Endometrial microvascular endothelial cells (primary cell): ENCODE measurements at regions not wholly inside any gene's neighbourhood (a gene's known extent, or its start where the extent isn't known, plus 50 kb on each side); places are given as distances from the start of the nearest gene placed in this dataset.
"Not testable (repeated sequence)": the region's sequence is repeated elsewhere in the genome, so short reads cannot be mapped to it uniquely, and the experiment has no call there.

Experiments
- in situ Hi-C: cut with HindIII; loops from 2 replicates; pipeline ENCODE4 v1.10.0; 2017; ENCODE audit warnings: low sequenced_read_pairs, low pct_unique_long_range_greater_than_20kb; ENCODE audit errors: inconsistent ontology term

DNA sequence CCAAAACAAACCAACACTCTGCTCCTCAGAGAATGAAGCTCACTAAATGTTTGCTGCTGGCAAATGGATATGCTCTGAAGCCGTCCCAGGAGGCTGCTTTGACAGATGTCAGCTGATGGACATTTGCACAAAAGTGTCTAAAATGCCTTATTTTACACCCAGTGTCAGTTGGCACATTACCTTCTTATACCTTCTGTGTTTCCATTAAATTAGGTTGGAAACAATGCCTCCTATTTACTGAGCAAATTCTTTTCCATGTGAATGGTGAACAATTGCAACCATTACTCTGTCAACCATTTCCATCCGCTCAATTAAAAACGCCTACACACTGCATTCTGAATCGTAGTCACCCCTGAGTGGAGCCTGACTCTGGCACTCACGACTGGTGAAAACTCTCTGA, 1679.9 kb upstream of the FLRT2 start:
- in situ Hi-C loops: no loop called here

DNA sequence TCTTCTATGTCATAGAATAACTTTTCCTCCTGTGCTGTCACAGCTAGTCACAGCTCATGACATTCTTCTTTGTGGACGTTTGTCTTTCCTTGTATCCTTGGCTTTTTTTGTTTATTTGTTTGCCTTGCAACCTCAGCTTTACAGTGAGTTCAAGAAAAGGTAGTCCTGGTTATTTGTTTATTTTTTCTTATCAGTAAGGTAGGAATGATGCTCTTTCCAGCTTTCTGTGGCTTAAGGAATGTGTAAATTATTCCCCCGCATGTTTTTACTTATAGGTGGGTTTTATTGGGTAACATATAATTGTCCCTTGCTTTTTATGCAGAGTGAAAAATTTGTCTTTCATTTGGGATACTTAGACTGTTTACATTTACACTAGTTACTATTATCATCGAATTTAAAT, 1673.6 kb upstream of the FLRT2 start:
- in situ Hi-C loops: no loop called here

GRCh38 chr14:83860631-83861155, 1669.3 kb upstream of the FLRT2 start:
- in situ Hi-C loops: no loop called here

DNA sequence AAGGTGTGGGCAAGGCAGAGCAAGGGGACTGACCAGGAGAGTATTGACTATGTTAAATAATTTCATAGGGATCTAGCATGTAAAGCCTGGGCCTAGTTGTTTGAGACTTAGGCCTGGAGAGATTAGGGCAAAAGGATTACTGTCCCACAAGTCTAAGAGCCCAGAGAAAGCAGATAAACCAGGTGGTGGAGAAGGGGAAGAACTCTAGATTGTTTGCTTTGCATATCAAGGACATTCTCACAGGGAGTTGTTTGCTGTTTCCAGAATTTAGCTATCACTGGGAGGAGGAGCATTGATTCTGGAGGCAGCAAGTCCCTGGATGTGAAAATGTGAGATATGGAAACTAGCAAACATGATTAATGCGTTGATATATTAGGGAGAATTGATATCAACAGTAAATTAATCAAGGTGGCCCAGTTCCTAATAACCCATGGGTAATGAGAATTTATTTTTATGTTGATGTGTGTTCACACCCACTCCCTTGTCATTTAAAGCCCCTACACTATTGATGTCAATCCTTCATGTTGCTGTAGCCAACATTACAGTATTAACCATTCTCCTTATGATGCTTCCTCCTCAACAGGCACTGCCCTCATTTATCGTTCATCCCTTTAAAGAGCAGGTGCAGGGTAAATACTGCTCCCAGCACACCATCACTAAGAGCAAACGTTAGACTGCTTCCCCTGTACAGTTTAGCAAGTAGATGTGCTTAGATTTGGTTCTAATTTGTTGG, 1666.7 kb upstream of the FLRT2 start:
- in situ Hi-C loops: no loop called here

- in situ Hi-C loops: no loop called here
Measured at GRCh38 chr14:83864106-83864505, 1665.8 kb upstream of the FLRT2 start.

- in situ Hi-C loops: no loop called here
Measured at GRCh38 chr14:83867566-83868225, 1662.2 kb upstream of the FLRT2 start.

DNA sequence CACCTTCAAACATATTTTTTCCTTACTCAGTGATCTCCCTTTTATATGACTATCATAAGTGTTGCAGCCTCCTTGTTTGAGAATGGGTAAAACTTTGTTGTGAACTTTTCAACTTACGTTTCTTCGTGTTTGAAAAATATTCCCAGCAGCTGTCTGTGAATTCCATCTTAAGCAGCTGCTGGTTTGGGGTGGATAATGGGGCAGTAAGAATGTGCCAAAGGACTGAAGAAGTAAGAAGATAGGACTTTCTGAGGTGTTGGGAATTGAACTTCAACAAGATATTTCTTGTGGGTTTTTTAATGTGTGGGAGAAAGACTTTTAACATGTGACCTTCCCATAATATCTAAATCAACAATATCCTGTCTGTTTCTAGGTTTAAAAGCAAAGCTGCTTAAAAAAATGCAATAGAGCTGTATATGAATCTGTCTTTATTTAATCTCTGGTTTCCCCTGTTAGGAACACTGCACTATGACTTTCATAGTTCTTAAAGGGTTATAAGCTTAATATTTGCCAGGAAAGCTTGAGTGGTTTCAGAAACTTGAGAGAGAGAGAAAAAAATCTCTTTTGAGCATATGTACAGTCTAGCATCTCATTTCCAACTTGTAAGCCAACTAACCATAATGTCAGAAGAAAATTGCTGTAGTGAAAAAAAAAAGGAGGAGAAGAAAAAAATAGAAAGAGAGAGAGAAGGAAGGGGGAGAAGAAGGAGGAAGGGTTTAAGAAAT, 1659.2 kb upstream of the FLRT2 start:
- in situ Hi-C loops: no loop called here

DNA sequence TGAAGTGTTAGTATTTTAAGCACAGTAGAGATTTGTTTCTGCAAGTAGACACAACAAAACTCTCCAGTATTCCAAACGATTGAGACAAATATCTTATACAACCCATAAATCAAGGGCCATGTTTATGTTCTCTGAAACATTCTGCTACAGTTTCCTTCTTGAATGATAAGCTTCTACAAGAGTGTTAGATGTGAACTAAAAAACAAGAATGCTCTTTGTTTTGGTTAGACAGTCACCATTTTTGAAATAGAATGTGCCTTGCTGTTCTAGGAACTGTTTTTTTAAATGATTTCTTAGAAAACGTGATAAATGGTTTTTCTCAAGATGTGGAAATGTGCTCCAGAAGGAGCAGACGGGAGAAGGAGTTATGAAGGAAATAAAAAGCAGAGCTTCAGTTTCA, 1656.3 kb upstream of the FLRT2 start:
- in situ Hi-C loops: no loop called here

GRCh38 chr14:83874662-83875061, 1655.3 kb upstream of the FLRT2 start:
- in situ Hi-C loops: no loop called here

GRCh38 chr14:83883732-83884131, 1646.2 kb upstream of the FLRT2 start:
- in situ Hi-C loops: no loop called here

GRCh38 chr14:83885837-83886293, 1644.1 kb upstream of the FLRT2 start:
- in situ Hi-C loops: no loop called here

DNA sequence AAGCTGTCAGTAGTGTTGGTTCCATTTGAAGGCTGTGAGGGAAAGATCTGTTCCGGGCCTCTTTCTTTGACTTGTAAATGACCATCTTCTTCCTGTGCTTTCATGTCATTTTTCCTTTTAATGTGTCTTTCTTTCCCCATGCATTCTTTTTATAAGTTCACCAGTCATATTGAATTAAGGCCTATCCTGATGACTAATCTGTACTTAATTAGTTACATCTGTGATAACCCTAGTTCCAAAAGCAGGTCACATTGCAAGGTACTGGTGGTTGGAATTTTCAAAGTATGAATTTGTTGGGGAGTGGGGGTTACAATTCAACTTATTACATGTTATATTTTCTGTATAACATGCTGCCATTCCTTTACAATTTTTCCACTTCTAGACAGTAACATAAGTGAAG, 1642.1 kb upstream of the FLRT2 start:
- in situ Hi-C loops: no loop called here

- in situ Hi-C loops: no loop called here
Measured at GRCh38 chr14:83893447-83893846, 1636.5 kb upstream of the FLRT2 start.

GRCh38 chr14:83894568-83894967, 1635.4 kb upstream of the FLRT2 start:
- in situ Hi-C loops: no loop called here

DNA sequence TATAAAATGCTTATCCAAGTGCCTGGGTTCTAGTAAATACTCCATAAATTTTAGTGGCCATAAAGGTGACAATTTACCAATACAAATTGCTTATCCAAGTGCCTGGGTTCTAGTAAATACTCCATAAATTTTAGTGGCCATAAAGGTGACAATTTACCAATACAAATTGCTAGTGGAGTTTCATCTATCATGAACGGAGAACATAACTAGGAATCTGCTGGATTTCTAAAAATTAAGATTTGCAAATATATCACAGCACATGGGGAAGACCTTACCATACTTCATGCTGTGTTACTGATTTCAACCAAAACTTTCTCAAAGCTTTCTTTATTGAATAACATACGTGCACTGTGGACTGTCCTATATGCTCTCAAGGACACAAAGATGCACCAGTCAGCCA, 1631.4 kb upstream of the FLRT2 start:
- in situ Hi-C loops: not testable (repeated sequence)

- in situ Hi-C loops: no loop called here
Measured at GRCh38 chr14:83899706-83900105, 1630.2 kb upstream of the FLRT2 start.

- in situ Hi-C loops: no loop called here
Measured at GRCh38 chr14:83905157-83905556, 1624.8 kb upstream of the FLRT2 start.

- in situ Hi-C loops: no loop called here
Measured at GRCh38 chr14:83908419-83908818, 1621.5 kb upstream of the FLRT2 start.

GRCh38 chr14:83909507-83909906, 1620.4 kb upstream of the FLRT2 start:
- in situ Hi-C loops: no loop called here
